HepG2 (cell line): ENCODE measurements at regions not wholly inside any gene's neighbourhood (a gene's known extent, or its start where the extent isn't known, plus 50 kb on each side); places are given as distances from the start of the nearest gene placed in this dataset.

Source experiments
- ATAC-seq: fragments of 200-7000 bp; cut with Tn5 transposase; 3 replicates; pipeline ENCODE4 v1.9.1; 2020; ENCODE audit warnings: mild to moderate bottlenecking, moderate library complexity
- BruUV-seq: library from RNA; stranded (reverse); fragments of 400-500 nt; replicated peaks from 2 replicates; lab custom pipeline; 2021; lab: Mats Ljungman, UMichigan
- CTCF ChIA-PET: fragments of 300-600 bp; formaldehyde crosslinking; extraction: SDS; loops from one replicate; lab custom pipeline; 2021; ENCODE audit warnings: low total read pairs, inconsistent platforms, low intra/inter-chr PET ratio; lab: Yijun Ruan, JAX
- POLR2A ChIA-PET: fragments of 350-600 bp; sonication (Branson Sonifier 250); formaldehyde crosslinking; loops from one replicate; lab custom pipeline; 2020; ENCODE audit warnings: antibody characterized with exemption, inconsistent platforms; lab: Yijun Ruan, JAX
- DNase-seq: peaks from one replicate; pipeline ENCODE4 v3.0.0-alpha.2; 2015; ENCODE audit warnings: low spot score
- FAIRE-seq: peaks from 3 replicates; lab custom pipeline; 2011; peaks lifted over from hg19 to GRCh38; lab: Jason Lieb, UNC
- H2AFZ ChIP-seq: one replicate; pipeline ENCODE4 v1.6.1; 2011; ENCODE audit warnings: low read length, inconsistent platforms
- H3K27ac ChIP-seq: fragments of 300-600 bp; 3 replicates; pipeline ENCODE4 v1.8.0; 2011; ENCODE audit warnings: mixed run types, mild to moderate bottlenecking, mixed read lengths, low read length, inconsistent platforms; ENCODE audit not compliant: insufficient read depth; ENCODE audit errors: extremely low read length
- H3K27me3 ChIP-seq, 2 experiments: fragments of 200-600 bp in 1 of 2; 2 replicates in 1 of 2; 3 replicates in 1 of 2; pipeline versions ENCODE4 v1.6.0 to v1.8.0; 2011; ENCODE audit warnings: low read length in 2 of 2, mild to moderate bottlenecking in 2 of 2, moderate library complexity in 2 of 2, inconsistent platforms in 1 of 2; ENCODE audit not compliant: insufficient read depth in 2 of 2, control insufficient read depth in 1 of 2
- H3K36me3 ChIP-seq, 2 experiments: fragments of 200-600 bp in 1 of 2; replicated peaks in 1 of 2; 2 replicates in 1 of 2; 3 replicates in 1 of 2; pipeline versions ENCODE4 v1.5.1 to v1.8.0; 2011; ENCODE audit warnings: low read length in 2 of 2, inconsistent platforms in 1 of 2; ENCODE audit not compliant: insufficient read depth in 2 of 2, control insufficient read depth in 1 of 2
- H3K4me1 ChIP-seq: 2 replicates; pipeline ENCODE4 v1.5.1; 2012; ENCODE audit warnings: low read length, inconsistent platforms; ENCODE audit not compliant: insufficient read depth
- H3K4me2 ChIP-seq: 2 replicates; pipeline ENCODE4 v1.6.0; 2011; ENCODE audit warnings: low read depth, low read length, inconsistent platforms
- H3K4me3 ChIP-seq, 3 experiments: fragments of 200-600 bp in 1 of 3; sonication (generic), shearing (Covaris generic) in 1 of 3; replicated peaks in 1 of 3; 2 replicates each; pipeline ENCODE4 v1.5.1; 2011 to 2016; ENCODE audit warnings: low read length in 3 of 3, inconsistent platforms in 2 of 3, low read depth in 2 of 3, mild to moderate bottlenecking in 2 of 3, control low read depth in 1 of 3, mixed read lengths in 1 of 3; ENCODE audit not compliant: insufficient read depth in 1 of 3
- H3K79me2 ChIP-seq: one replicate; pipeline ENCODE4 v1.6.1; 2011; ENCODE audit warnings: low read length, inconsistent platforms; ENCODE audit not compliant: insufficient read depth
- H3K9ac ChIP-seq: 2 replicates; pipeline ENCODE4 v1.6.0; 2011; ENCODE audit warnings: mild to moderate bottlenecking, low read depth, low read length, inconsistent platforms; ENCODE audit not compliant: insufficient read depth
- H3K9me3 ChIP-seq: 2 replicates; pipeline ENCODE4 v1.5.1; 2012; ENCODE audit warnings: mild to moderate bottlenecking, low read length
- H4K20me1 ChIP-seq: 2 replicates; pipeline ENCODE4 v1.6.0; 2011; ENCODE audit warnings: inconsistent platforms, mild to moderate bottlenecking, low read length, moderate library complexity; ENCODE audit not compliant: insufficient read depth
- FOSL2 ChIP-seq: sonication (generic); formaldehyde crosslinking; IDR thresholded peaks from 2 replicates; pipeline ENCODE4 v1.4.0; 2020; ENCODE audit warnings: missing genetic modification reagents
- MXD1 ChIP-seq: sonication (generic); formaldehyde crosslinking; IDR thresholded peaks from 2 replicates; pipeline ENCODE4 v1.4.0; 2020; ENCODE audit warnings: mild to moderate bottlenecking, missing genetic modification reagents
- SP4 ChIP-seq: sonication (generic); formaldehyde crosslinking; IDR thresholded peaks from 2 replicates; pipeline ENCODE4 v1.8.1; 2023; ENCODE audit warnings: mild to moderate bottlenecking, missing genetic modification reagents
- TBL1XR1 ChIP-seq: fragments of 150-350 bp; IDR thresholded peaks from 2 replicates; pipeline ENCODE4 v1.6.1; 2014; ENCODE audit warnings: borderline replicate concordance, low read length; ENCODE audit not compliant: partially characterized antibody
- ZNF337 ChIP-seq: sonication (generic); formaldehyde crosslinking; IDR thresholded peaks from 2 replicates; pipeline ENCODE4 v1.5.1; 2020; ENCODE audit warnings: missing genetic modification reagents, low read depth, mild to moderate bottlenecking, borderline replicate concordance
- WGBS: methylation state at CpG from one replicate; pipeline ENCODE4 v1.1.6; 2017; ENCODE audit warnings: low lambda C conversion rate; 5-methylcytosine and 5-hydroxymethylcytosine counted together
- in situ Hi-C: cut with HindIII; loops from 2 replicates; pipeline ENCODE4 v1.10.0; 2017; ENCODE audit warnings: low pct_unique_long_range_greater_than_20kb; ENCODE audit not compliant: extremely low pct_ligation_motif_present
- intact Hi-C: fragments of 100-400 bp; cut with micrococcal nuclease; formaldehyde crosslinking; loops from one replicate; pipeline ENCODE4 v1.10.0; 2022; ENCODE audit not compliant: unreplicated experiment
- TF ChIP-seq, protein P1 (sequence below): sonication (generic); formaldehyde crosslinking; IDR thresholded peaks from 2 replicates; pipeline ENCODE4 v1.4.0; 2020; ENCODE audit warnings: missing genetic modification reagents

DNA sequence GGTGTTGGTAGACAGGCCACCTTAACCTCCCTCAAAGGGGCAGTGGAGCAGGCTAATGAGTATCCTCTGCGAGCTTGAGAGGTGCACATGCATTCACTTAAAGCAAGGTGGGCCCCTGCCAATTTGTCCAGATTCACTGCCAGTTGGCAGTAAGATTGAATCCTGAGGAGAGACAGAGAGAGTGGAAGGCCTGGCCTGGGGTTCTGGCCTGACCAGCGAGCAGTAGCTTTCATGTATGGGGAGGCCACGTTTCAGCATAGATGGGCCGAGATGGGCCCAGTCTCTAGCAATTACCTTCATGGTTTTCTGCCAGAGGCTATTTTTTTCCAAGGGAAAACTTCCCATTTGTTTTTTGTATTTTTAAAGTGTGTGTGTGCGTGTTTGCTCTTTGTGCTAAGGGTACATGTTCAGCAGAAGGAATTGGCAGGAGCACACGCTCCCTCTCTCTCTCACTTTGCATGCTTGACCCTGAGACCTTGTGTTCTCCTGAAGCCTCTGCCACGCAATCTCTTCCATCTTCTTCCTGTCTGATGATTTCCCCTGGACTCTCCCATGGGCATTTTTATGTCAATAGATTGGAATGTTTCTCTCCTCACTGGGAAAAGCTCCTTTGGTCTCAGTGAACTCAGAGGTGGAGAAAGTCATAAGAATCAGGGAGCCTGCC, 215.8 kb upstream of the SFRP2 start:
- H3K4me2 ChIP-seq, result no peak overlapping the region
- CTCF ChIA-PET, result no interaction called here
- no peak for ATAC-seq

More for the DNA sequence above, 215.8 kb upstream of the SFRP2 start:
- POLR2A ChIA-PET, result no interaction called here
- Histone ChIP-seq H3K4me3 (no peak overlapping the region), H3K9me3 (no peaks in the 10 kb centered on the region), H2AFZ (no peak overlapping the region), H3K9ac (no peak overlapping the region), H3K27ac (no peak overlapping the region), H3K27me3 (no peaks in the 10 kb centered on the region), H3K36me3 (no peaks in the 10 kb centered on the region), H3K4me1 (no peaks in the 10 kb centered on the region), H3K79me2 (no peaks in the 10 kb centered on the region), H4K20me1 (no peaks in the 10 kb centered on the region)
- BruUV-seq, result no TSS peak
- intact Hi-C loops, result no loop called here
- DNase-seq (no peak), FAIRE-seq (no peak)
- in situ Hi-C loops, result no loop called here
- 4% methylated on average over 6 of the region's 7 CpGs for WGBS
- no peak for TF ChIP-seq SP4 (CRISPR knock-in tag)
- TF ChIP-seq ZNF337 (CRISPR knock-in tag), result no peak
- TF ChIP-seq, protein P1, sequence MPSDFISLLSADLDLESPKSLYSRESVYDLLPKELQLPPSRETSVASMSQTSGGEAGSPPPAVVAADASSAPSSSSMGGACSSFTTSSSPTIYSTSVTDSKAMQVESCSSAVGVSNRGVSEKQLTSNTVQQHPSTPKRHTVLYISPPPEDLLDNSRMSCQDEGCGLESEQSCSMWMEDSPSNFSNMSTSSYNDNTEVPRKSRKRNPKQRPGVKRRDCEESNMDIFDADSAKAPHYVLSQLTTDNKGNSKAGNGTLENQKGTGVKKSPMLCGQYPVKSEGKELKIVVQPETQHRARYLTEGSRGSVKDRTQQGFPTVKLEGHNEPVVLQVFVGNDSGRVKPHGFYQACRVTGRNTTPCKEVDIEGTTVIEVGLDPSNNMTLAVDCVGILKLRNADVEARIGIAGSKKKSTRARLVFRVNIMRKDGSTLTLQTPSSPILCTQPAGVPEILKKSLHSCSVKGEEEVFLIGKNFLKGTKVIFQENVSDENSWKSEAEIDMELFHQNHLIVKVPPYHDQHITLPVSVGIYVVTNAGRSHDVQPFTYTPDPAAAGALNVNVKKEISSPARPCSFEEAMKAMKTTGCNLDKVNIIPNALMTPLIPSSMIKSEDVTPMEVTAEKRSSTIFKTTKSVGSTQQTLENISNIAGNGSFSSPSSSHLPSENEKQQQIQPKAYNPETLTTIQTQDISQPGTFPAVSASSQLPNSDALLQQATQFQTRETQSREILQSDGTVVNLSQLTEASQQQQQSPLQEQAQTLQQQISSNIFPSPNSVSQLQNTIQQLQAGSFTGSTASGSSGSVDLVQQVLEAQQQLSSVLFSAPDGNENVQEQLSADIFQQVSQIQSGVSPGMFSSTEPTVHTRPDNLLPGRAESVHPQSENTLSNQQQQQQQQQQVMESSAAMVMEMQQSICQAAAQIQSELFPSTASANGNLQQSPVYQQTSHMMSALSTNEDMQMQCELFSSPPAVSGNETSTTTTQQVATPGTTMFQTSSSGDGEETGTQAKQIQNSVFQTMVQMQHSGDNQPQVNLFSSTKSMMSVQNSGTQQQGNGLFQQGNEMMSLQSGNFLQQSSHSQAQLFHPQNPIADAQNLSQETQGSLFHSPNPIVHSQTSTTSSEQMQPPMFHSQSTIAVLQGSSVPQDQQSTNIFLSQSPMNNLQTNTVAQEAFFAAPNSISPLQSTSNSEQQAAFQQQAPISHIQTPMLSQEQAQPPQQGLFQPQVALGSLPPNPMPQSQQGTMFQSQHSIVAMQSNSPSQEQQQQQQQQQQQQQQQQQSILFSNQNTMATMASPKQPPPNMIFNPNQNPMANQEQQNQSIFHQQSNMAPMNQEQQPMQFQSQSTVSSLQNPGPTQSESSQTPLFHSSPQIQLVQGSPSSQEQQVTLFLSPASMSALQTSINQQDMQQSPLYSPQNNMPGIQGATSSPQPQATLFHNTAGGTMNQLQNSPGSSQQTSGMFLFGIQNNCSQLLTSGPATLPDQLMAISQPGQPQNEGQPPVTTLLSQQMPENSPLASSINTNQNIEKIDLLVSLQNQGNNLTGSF, result no peak
- TF ChIP-seq FOSL2 (CRISPR knock-in tag), result no peak
- no peak for TF ChIP-seq TBL1XR1
- no peak for TF ChIP-seq MXD1 (CRISPR knock-in tag)
